HCT116 (cell line): ENCODE measurements at regions not wholly inside any gene's neighbourhood (a gene's known extent, or its start where the extent isn't known, plus 50 kb on each side); places are given as distances from the start of the nearest gene placed in this dataset.

Source experiments
- EZH2 ChIP-seq: fragments of 200-600 bp; sonication (generic); IDR thresholded peaks from 2 replicates; pipeline ENCODE4 v1.6.1; 2017; ENCODE audit warnings: antibody characterized with exemption, mixed run types
- JUND ChIP-seq: IDR thresholded peaks from 2 replicates; pipeline ENCODE4 v1.6.1; 2012
- POLR2A ChIP-seq: IDR thresholded peaks from 2 replicates; pipeline ENCODE4 v1.7.0; 2011; ENCODE audit warnings: borderline replicate concordance; ENCODE audit not compliant: insufficient read depth, insufficient read length; ENCODE audit errors: extremely low read depth
- RAD21 ChIP-seq: IDR thresholded peaks from 2 replicates; pipeline ENCODE4 v1.6.1; 2012; ENCODE audit warnings: low read depth, mild to moderate bottlenecking
- SIN3A ChIP-seq: IDR thresholded peaks from 2 replicates; pipeline ENCODE4 v1.6.1; 2012; ENCODE audit warnings: low read depth
- ZFX ChIP-seq: fragments of 450-650 bp; IDR thresholded peaks from 2 replicates; pipeline ENCODE4 v1.6.1; 2017
- ZNF274 ChIP-seq: fragments of 200-500 bp; sonication (Bioruptor generic); IDR thresholded peaks from 2 replicates; pipeline ENCODE4 v1.6.1; 2014; ENCODE audit warnings: mild to moderate bottlenecking, low read depth, low read length, inconsistent platforms

GRCh38 chr1:56213068-56213467, 366.3 kb downstream of the PLPP3 start:
- no peak for TF ChIP-seq EZH2
- no peak for TF ChIP-seq ZNF274
- no peak for TF ChIP-seq ZFX
- no peak for TF ChIP-seq POLR2A
- TF ChIP-seq SIN3A, result no peak
- TF ChIP-seq JUND, result no peak
- TF ChIP-seq RAD21, result no peak
